Common myeloid progenitor, CD34-positive (primary cell): ENCODE measurements at regions not wholly inside any gene's neighbourhood (a gene's known extent, or its start where the extent isn't known, plus 50 kb on each side); places are given as distances from the start of the nearest gene placed in this dataset.

ENCODE experiments used
- CTCF ChIA-PET: fragments of 350-600 bp; sonication (Branson Sonifier 250); formaldehyde crosslinking; loops from one replicate; lab custom pipeline; 2021; ENCODE audit warnings: antibody characterized with exemption; lab: Charles Lee
- POLR2A ChIA-PET: fragments of 350-600 bp; sonication (Branson Sonifier 250); formaldehyde crosslinking; loops from one replicate; lab custom pipeline; 2021; ENCODE audit warnings: antibody characterized with exemption; lab: Charles Lee
- DNase-seq, 3 donors: peaks; one replicate each; pipeline versions ENCODE4 v3.0.0 to v3.0.0-alpha.2; 2013
- H3K27ac ChIP-seq, 2 experiments: 1 replicate in 1 of 2; 2 replicates in 1 of 2; pipeline ENCODE4 v1.7.0; 2013; ENCODE audit warnings: inconsistent platforms in 2 of 2, low read length in 2 of 2, mild to moderate bottlenecking in 2 of 2, low read depth in 1 of 2, moderate library complexity in 1 of 2; ENCODE audit not compliant: severe bottlenecking in 2 of 2, insufficient read depth in 1 of 2, poor library complexity in 1 of 2
- H3K27me3 ChIP-seq, 5 experiments: replicated peaks in 2 of 5; 1 replicate in 3 of 5; 2 replicates in 2 of 5; pipeline versions ENCODE4 v1.6.1 to v1.7.0; 2013; ENCODE audit warnings: low read length in 4 of 5, mild to moderate bottlenecking in 2 of 5, moderate library complexity in 2 of 5, inconsistent platforms in 1 of 5; ENCODE audit not compliant: insufficient read depth in 5 of 5, control insufficient read depth in 4 of 5
- H3K36me3 ChIP-seq, 4 experiments: 1 replicate in 2 of 4; 2 replicates in 2 of 4; pipeline versions ENCODE4 v1.6.1 to v1.7.0; 2013; ENCODE audit warnings: low read length in 3 of 4, control low read depth in 1 of 4, mild to moderate bottlenecking in 1 of 4; ENCODE audit not compliant: control insufficient read depth in 4 of 4, insufficient read depth in 4 of 4
- H3K4me1 ChIP-seq, 4 experiments: 1 replicate in 3 of 4; 2 replicates in 1 of 4; pipeline versions ENCODE4 v1.6.1 to v1.7.1; 2013; ENCODE audit warnings: low read length in 3 of 4, mild to moderate bottlenecking in 3 of 4, control low read depth in 1 of 4, inconsistent platforms in 1 of 4, moderate library complexity in 1 of 4; ENCODE audit not compliant: control insufficient read depth in 4 of 4, insufficient read depth in 4 of 4; ENCODE audit errors: control extremely low read depth in 1 of 4
- H3K4me3 ChIP-seq, 7 experiments: 1 replicate in 4 of 7; 2 replicates in 3 of 7; pipeline versions ENCODE4 v1.5.1 to v1.7.0; 2013; ENCODE audit warnings: mild to moderate bottlenecking in 7 of 7, low read length in 6 of 7, moderate library complexity in 6 of 7, inconsistent platforms in 2 of 7, low read depth in 2 of 7, control low read depth in 1 of 7; ENCODE audit not compliant: insufficient read depth in 4 of 7, control insufficient read depth in 1 of 7; ENCODE audit errors: extremely low read depth in 1 of 7
- H3K9me3 ChIP-seq, 5 experiments: 1 replicate in 4 of 5; 2 replicates in 1 of 5; pipeline versions ENCODE4 v1.6.1 to v1.7.1; 2013; ENCODE audit warnings: low read length in 4 of 5, mild to moderate bottlenecking in 2 of 5, inconsistent platforms in 1 of 5, low read depth in 1 of 5, moderate library complexity in 1 of 5; ENCODE audit not compliant: control insufficient read depth in 4 of 5, insufficient read depth in 2 of 5; ENCODE audit errors: control extremely low read depth in 1 of 5
- WGBS: methylation state at CpG from one replicate; pipeline ENCODE4 v1.1.5; 2013; ENCODE audit not compliant: insufficient coverage; 5-methylcytosine and 5-hydroxymethylcytosine counted together

DNA sequence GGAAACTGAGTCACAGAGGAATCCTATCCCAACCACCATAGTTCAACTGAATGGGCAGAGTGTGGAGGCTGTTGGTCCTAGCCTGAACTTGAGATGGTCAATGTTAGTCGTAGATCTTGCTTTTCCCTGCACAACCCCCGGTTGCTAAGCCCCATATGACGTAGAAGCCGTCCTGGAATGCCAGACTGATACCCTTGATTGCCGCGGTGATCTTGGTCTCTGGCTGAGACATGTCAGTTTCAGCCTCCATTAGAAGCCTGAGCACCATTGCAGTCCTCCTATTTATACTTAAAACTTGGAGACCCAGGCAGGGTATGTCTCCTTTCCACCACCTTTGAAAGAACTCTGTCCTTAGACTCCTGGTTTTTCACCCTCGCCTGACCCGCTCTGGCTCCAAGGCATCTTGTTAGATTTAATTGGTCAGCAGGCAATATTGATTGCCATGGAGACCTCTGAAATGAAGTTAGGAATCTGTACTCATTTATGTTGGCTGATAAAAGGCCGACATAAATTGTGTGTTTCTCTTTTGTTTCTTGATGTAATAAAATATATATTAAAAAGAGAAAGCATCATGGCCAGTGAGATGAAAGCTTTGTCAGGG is 53.4 kb downstream of the RPLP1 start:
- Histone ChIP-seq H3K4me3 (no peak overlapping the region), H3K27me3 (no peaks in the 10 kb centered on the region), H3K27ac (no peak overlapping the region), H3K36me3 (no peaks in the 10 kb centered on the region), H3K4me1 (no peaks in the 10 kb centered on the region), H3K9me3 (no peaks in the 10 kb centered on the region)
- POLR2A ChIA-PET, result no interaction called here
- DNase-seq, result no peak
- WGBS, result over 99% methylated on average over 8 of the region's 9 CpGs
- CTCF ChIA-PET, result interaction anchor here (0.8 kb wide), 1 partner anchor 723 kb away, joined by 3 read pairs; no protein-coding TSS in a partner anchor

GRCh38 chr15:69508659-69509058 is 56.0 kb downstream of the RPLP1 start:
- Histone ChIP-seq H3K9me3 (no peaks in the 10 kb centered on the region), H3K4me1 (peaks cover 0 to 2% (median 0%) of the 10 kb centered on the region in 4 experiments), H3K27ac (no peak overlapping the region), H3K4me3 (no peak overlapping the region), H3K27me3 (no peaks in the 10 kb centered on the region), H3K36me3 (no peaks in the 10 kb centered on the region)
- 80% methylated on average over 1 of the region's 1 CpG for WGBS
- CTCF ChIA-PET, result no interaction called here
- POLR2A ChIA-PET, result no interaction called here
- DNase-seq, result no peak

DNA sequence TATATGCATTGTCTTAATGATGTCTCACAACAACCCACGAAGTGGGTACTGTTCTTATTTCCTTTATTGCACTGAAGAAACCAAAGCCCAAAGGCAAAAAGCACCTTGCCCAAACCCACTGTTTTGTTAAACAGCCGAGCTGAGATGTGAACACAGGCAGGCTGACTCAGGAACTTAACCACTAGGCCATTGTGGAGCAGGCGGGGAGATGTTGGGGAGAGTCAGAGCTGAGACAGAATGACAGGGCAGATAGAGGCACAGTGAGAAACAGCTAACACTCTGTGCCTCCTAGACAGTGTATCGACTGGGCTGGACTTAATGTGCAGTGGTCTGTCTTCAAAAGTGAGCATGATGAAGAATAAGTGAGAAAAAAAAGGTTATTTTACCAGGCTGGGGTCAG is 56.5 kb downstream of the RPLP1 start:
- CTCF ChIA-PET, result no interaction called here
- Histone ChIP-seq H3K36me3 (no peaks in the 10 kb centered on the region), H3K9me3 (no peaks in the 10 kb centered on the region), H3K4me1 (peaks cover 0 to 4% (median 0%) of the 10 kb centered on the region in 4 experiments), H3K27me3 (no peaks in the 10 kb centered on the region), H3K4me3 (no peak overlapping the region), H3K27ac (no peak overlapping the region)
- WGBS, result 100% methylated on average over 3 of the region's 4 CpGs
- no peak for DNase-seq
- POLR2A ChIA-PET, result no interaction called here

DNA sequence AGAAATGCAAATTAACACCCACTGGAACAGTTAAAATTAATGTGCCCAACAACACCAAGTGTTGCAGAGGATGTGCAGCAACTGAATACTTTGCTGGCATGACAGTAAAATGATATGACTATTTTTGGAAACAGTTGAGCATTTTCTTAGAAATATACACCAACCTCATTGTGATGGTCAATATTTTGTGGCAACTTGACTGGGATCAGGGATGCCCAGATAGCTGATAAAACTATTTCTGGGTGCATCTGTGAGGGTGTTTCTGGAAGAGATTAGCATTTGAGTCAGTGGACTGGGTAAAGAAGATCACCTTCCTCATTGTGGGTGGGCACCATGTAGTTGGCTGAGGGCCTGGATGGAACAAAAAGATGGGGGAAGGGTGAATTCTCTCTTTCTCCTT is 57.9 kb downstream of the RPLP1 start:
- Histone ChIP-seq H3K27ac (no peak overlapping the region), H3K4me3 (no peak overlapping the region), H3K9me3 (no peaks in the 10 kb centered on the region), H3K36me3 (no peaks in the 10 kb centered on the region), H3K4me1 (peaks cover 0 to 4% (median 0%) of the 10 kb centered on the region in 4 experiments), H3K27me3 (no peaks in the 10 kb centered on the region)
- no peak for DNase-seq
- ChIA-PET POLR2A (no interaction called here), CTCF (interaction anchor here (1.2 to 1.8 kb wide), 3 partner anchors 17 to 44 kb away, joined by 3 to 5 read pairs (median 4); no protein-coding TSS in a partner anchor)

DNA sequence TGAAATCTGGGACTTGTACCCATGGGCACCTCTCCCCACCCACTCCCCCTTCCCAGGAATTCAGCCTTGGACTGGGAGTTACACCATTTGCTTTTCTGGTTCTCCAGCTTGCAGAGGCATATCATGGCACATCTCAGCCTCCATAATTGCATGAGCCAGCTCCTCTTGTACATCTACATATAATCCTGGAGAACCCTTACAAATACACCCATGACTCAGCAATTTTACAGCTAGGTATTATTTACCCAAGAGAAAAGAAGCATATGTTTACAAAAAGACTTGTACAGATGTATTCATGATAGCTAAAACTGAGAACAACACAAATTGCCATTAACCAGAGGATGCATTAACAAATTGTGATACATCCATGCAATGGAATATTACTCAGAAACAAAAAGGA is 58.4 kb downstream of the RPLP1 start:
- Histone ChIP-seq H3K4me3 (no peak overlapping the region), H3K27me3 (no peaks in the 10 kb centered on the region), H3K27ac (no peak overlapping the region), H3K4me1 (peaks cover 0 to 4% (median 0%) of the 10 kb centered on the region in 4 experiments), H3K9me3 (no peaks in the 10 kb centered on the region), H3K36me3 (no peaks in the 10 kb centered on the region)
- DNase-seq, result no peak
- CTCF ChIA-PET, result interaction anchor here (1.5 to 1.8 kb wide), 2 partner anchors 17 to 44 kb away, joined by 3 to 5 read pairs; no protein-coding TSS in a partner anchor
- POLR2A ChIA-PET, result no interaction called here

GRCh38 chr15:69511716-69512340 is 59.2 kb downstream of the RPLP1 start:
- no peaks in the 10 kb centered on the region for H3K9me3 ChIP-seq
- 100% methylated on average over 2 of the region's 3 CpGs for WGBS
- ChIA-PET CTCF (interaction anchor here (1.8 kb wide), 1 partner anchor 18 kb away, joined by 5 read pairs; no protein-coding TSS in a partner anchor), POLR2A (no interaction called here)
- H3K36me3 ChIP-seq, result no peaks in the 10 kb centered on the region
- no peak overlapping the region for H3K27ac ChIP-seq
- H3K4me3 ChIP-seq, result no peak overlapping the region
- no peak for DNase-seq
- no peaks in the 10 kb centered on the region for H3K27me3 ChIP-seq
- H3K4me1 ChIP-seq, result peaks cover 0 to 4% (median 0%) of the 10 kb centered on the region in 4 experiments

DNA sequence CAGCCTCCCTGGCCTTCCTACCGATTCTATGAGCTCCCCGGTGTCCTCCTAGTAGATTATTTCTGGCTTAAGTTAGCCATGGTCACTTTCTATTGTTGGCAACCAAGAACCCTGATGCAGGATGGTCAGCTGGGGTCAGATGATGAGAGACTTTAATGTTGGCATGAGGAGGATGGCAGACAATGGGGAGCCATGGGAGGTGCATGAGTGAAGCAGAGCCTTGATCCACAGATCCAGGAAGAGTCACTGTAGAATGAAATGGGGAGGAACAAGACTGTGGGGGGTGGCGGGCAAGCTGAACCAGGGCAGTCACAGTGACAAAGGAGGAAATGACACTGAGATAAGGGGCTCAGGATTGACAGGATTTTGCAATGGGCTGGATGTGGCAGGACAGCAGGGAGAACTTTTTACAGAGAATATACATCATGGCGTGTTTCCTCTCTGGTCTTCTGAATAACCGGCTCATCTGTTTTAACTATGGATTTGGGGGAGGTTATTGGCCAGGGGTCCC is 60.9 kb downstream of the RPLP1 start:
- ChIA-PET CTCF (interaction anchor here (1.2 kb wide), 1 partner anchor 139 kb away, joined by 3 read pairs; no protein-coding TSS in a partner anchor), POLR2A (no interaction called here)
- no peaks in the 10 kb centered on the region for H3K27me3 ChIP-seq
- 95% methylated on average over 5 of the region's 5 CpGs for WGBS
- no peak for DNase-seq
- no peak overlapping the region for H3K27ac ChIP-seq
- H3K4me1 ChIP-seq, result peaks cover 0 to 4% (median 0%) of the 10 kb centered on the region in 4 experiments
- no peaks in the 10 kb centered on the region for H3K36me3 ChIP-seq
- H3K9me3 ChIP-seq, result no peaks in the 10 kb centered on the region
- no peak overlapping the region for H3K4me3 ChIP-seq
